ENCODE measurements at regions not wholly inside any gene's neighbourhood (a gene's known extent, or its start where the extent isn't known, plus 50 kb on each side); places are given as distances from the start of the nearest gene placed in this dataset.

- POLR2A ChIA-PET = no interaction called here
- Histone ChIP-seq H3K36me3 (ENCODE audit: control insufficient read depth, insufficient read depth, low read length) (no peaks in the 10 kb centered on the region), H3K27me3 (ENCODE audit: control insufficient read depth, insufficient read depth, low read length) (no peaks in the 10 kb centered on the region), H3K9me3 (ENCODE audit: control insufficient read depth, insufficient read depth, low read depth, low read length) (no peaks in the 10 kb centered on the region), H3K4me1 (ENCODE audit: control insufficient read depth, insufficient read depth, low read length) (no peaks in the 10 kb centered on the region), H3K4me3 (ENCODE audit: low read depth in 2 of 2, low read length in 2 of 2) (no peak overlapping the region), H3K27ac (ENCODE audit: low read length) (no peak overlapping the region)
- CTCF ChIA-PET = no interaction called here
- TF ChIP-seq TCF7L2 (IDR thresholded peaks at IDR 0.05; ENCODE audit: low read depth, low read length) = no peak
- TF ChIP-seq REST (IDR thresholded peaks at IDR 0.05; ENCODE audit: insufficient read depth in 1 of 2, low read depth in 2 of 2, low read length in 1 of 2) = no peak
- no peak for TF ChIP-seq POLR2AphosphoS5 (IDR thresholded peaks at IDR 0.05; ENCODE audit: low read depth, low read length)
- TF ChIP-seq CTCF (IDR thresholded peaks at IDR 0.05) = no peak
- TF ChIP-seq SIN3A (IDR thresholded peaks at IDR 0.05; ENCODE audit: borderline replicate concordance, insufficient read depth, low read depth, low read length) = no peak
- intact Hi-C loops (cut with micrococcal nuclease; ENCODE audit: unreplicated experiment) (no loop called here), in situ Hi-C loops (cut with HindIII; ENCODE audit: low pct_unique_long_range_greater_than_20kb, low sequenced_read_pairs) (no loop called here)
- ATAC-seq (no peak), DNase-seq (ENCODE audit: low read depth, low spot score) (no peak)
- BruUV-seq (replicated peaks) = no TSS peak
Observed at GRCh38 chr6:10331334-10331968, 83.4 kb downstream of the TFAP2A start.

- Histone ChIP-seq H3K4me1 (ENCODE audit: control insufficient read depth, insufficient read depth, low read length) (no peaks in the 10 kb centered on the region), H3K27me3 (ENCODE audit: control insufficient read depth, insufficient read depth, low read length) (no peaks in the 10 kb centered on the region), H3K36me3 (ENCODE audit: control insufficient read depth, insufficient read depth, low read length) (no peaks in the 10 kb centered on the region), H3K4me3 (ENCODE audit: low read depth in 2 of 2, low read length in 2 of 2) (no peak overlapping the region), H3K27ac (ENCODE audit: low read length) (no peak overlapping the region), H3K9me3 (ENCODE audit: control insufficient read depth, insufficient read depth, low read depth, low read length) (no peaks in the 10 kb centered on the region)
- ChIA-PET CTCF (no interaction called here), POLR2A (interaction anchor here (0.7 kb wide), 1 partner anchor 14 kb away, joined by 11 read pairs; no protein-coding TSS in a partner anchor)
- intact Hi-C loops (cut with micrococcal nuclease; ENCODE audit: unreplicated experiment) (no loop called here), in situ Hi-C loops (cut with HindIII; ENCODE audit: low pct_unique_long_range_greater_than_20kb, low sequenced_read_pairs) (no loop called here)
- ATAC-seq (no peak), DNase-seq (ENCODE audit: low read depth, low spot score) (no peak)
- no TSS peak for BruUV-seq (replicated peaks)
- no peak for TF ChIP-seq SIN3A (IDR thresholded peaks at IDR 0.05; ENCODE audit: borderline replicate concordance, insufficient read depth, low read depth, low read length)
- TF ChIP-seq CTCF (IDR thresholded peaks at IDR 0.05) = no peak
- no peak for TF ChIP-seq REST (IDR thresholded peaks at IDR 0.05; ENCODE audit: insufficient read depth in 1 of 2, low read depth in 2 of 2, low read length in 1 of 2)
- TF ChIP-seq POLR2AphosphoS5 (IDR thresholded peaks at IDR 0.05; ENCODE audit: low read depth, low read length) = no peak
- TF ChIP-seq TCF7L2 (IDR thresholded peaks at IDR 0.05; ENCODE audit: low read depth, low read length) = no peak
Observed at GRCh38 chr6:10330515-10330914, 84.4 kb downstream of the TFAP2A start.

All from Panc1 (cell line).